GM19328 (cell line): ENCODE measurements at regions not wholly inside any gene's neighbourhood (a gene's known extent, or its start where the extent isn't known, plus 50 kb on each side); places are given as distances from the start of the nearest gene placed in this dataset.
"Not testable (repeated sequence)": the region's sequence is repeated elsewhere in the genome, so short reads cannot be mapped to it uniquely, and the experiment has no call there.

ENCODE experiments used
- ATAC-seq: cut with Tn5 transposase; IDR thresholded peaks from one replicate; pipeline ENCODE4 v1.9.1; 2021; ENCODE audit warnings: mild to moderate bottlenecking, moderate library complexity; ENCODE audit not compliant: unreplicated experiment

DNA sequence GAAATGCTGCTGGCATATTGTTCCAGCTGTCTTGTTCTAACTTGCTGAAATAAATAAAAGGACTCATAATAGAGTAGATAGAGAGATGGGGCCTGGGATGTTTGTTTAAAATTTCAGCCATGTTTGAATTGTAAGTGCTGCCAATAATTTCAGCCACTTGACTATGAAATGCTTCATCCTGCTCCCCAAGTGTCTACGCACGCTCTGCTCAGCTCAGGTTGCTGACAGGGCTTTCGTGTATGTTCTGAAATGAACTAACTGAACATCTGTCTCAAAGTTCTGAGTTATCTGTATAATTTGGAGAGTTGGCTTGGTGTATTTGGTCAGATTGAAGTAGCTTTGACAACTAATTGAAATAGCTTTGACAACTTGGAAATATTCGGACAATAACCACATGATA is 387.8 kb downstream of the BMP2 start:
- no peak for ATAC-seq

DNA sequence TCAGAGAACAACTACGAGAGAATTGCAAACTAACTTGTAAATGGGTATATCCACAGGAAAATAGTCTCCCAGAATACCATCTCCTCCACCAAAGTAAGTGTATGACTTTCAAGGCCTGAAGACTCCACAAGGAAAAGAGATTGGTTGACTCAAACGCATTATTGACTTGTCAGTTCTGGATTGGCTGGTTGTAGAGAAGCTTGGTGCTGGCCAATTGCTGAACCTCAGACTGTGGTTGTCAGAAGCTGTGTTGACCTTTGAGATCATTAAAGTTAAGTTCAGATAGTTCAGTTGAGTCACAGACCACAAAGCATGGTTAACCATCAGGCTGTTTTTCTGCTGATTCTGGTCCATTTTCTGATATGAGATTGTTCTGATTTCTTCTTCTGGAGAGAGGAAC is 388.3 kb downstream of the BMP2 start:
- no peak for ATAC-seq

DNA sequence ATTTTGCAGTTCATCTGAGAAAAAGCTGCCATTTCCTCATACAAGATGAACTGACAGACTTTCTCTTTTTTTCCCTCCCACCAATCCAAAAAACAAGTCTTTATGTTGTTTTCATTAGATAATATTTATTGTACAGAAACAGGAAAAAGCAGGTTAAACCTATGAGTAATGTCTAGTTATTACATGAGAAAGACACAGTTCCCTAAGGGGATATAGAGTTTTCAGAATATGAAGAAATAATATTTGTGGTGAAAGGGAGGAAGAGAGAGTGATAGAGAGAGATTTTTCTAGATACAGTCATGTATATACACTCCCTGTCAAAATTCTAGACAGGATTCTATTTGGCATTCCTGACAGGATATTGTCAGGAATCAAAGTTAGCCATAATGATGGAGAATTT is 392.4 kb downstream of the BMP2 start:
- no peak for ATAC-seq

DNA sequence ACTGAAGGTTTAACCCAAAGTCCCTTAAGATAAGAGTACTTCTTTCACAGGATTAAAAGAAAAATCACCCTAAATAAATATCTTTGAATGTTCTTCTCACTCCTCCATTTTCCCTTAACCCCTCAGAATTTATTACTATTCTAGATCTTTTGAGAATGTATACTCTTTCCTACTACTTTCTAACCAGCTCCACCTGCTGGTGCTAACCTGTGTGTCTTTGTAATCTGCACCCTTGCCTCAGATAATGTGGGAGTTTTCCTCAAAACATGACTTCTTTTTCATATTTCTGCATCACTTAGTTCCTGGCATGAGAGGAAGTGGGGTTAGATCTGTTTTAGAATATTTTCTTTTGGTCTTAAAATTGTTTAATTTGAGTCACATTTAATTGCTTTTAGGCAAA is 394.2 kb downstream of the BMP2 start:
- no peak for ATAC-seq

GRCh38 chr20:7171911-7172310 is 404.4 kb downstream of the BMP2 start:
- ATAC-seq: no peak

- ATAC-seq: no peak
Observed at GRCh38 chr20:7174554-7174953, 407.1 kb downstream of the BMP2 start.

GRCh38 chr20:7175827-7176226 is 408.3 kb downstream of the BMP2 start:
- ATAC-seq: not testable (repeated sequence)

GRCh38 chr20:7178004-7178403 is 410.5 kb downstream of the BMP2 start:
- no peak for ATAC-seq

DNA sequence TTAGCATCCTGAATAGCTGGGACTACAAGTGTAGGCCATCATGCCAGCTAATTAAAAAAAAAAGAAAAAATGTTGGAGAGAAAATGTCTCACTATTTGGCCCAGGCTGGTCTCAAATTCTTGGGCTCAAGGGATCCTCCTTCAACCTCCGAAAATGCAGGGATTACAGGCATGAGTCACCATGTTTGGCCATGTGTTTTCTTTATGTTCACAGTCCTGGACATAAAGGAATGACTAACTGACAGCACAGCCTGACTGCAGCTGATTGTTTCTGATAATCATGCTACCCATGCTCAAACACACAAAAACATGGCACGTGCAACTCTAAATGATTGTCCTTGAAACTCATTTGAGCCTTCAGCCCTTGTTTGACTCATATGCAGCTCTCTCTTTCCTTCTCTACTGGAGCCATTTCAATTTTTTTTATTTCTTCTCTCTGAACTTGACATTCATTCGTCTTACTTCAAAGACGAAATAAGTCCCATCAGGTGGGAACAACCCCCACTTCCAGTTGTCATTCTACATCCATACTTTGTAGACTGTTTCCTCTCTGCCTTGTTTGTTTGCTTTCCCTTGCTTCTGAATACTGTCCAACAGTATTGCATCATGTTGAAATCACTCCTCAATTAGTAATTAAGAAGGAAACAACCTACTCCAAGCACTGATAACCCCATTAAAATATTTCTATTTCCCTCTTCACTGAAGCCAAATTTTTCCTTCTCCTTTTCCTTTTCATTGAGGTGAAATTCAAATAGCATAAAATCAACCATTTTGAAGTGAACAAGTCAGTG is 413.0 kb downstream of the BMP2 start:
- ATAC-seq: no peak

GRCh38 chr20:7189231-7189630 is 421.7 kb downstream of the BMP2 start:
- no peak for ATAC-seq

DNA sequence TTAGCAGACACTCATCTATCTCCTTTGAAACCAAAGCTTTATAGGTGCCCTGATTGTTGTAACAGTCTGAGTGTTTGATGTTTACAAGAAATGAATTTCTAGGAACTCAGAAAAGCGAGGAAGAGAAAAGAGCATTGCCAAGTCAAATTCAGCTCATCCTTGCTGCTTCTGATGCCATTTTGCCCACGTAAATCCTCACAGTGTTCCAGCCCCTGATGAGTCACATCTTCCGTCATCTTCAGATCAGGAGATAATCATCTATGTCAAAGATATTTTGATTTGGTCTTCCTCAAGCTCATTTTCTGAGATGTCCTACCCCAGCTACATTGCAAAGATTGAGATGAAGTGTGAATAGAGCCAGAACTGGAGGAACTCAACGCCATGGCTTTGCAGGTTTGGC is 426.2 kb downstream of the BMP2 start:
- no peak for ATAC-seq

DNA sequence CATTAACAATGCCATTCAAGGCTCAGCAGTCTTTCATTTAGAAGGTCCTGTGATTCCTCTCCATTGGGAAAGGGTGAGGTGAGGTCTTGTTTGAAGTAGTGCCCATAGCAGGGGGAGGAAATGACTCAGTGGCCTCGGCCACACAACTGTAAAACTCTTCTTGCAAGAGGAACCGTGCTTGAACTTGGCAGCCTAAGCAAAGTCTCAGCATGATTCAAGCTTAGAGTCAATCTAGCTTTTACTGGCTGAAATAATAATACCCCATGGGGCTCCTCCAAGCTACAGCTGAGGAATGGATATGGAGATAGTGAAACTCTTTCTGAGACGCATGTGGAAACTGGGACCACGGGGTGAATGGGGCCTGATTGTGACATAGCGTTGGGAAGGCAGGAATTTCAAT is 428.2 kb downstream of the BMP2 start:
- ATAC-seq: no peak

DNA sequence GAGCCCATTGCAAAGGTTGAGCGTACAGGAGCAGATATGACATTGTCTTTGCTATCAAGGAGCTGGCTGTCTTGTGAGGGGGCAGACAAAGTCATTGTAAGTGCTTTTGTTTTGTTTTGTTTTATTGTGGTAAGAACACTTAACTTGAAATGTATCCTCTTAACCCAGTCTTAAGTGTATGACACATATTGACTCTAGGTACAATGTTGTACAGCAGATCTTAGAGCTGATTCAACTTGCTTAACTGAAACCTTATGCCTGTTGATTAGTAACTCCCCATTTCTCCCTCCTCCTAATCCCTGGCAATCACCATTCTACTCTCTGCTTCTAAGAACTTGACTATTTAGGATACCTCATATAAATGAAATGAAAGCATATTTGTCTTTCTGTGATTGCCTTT is 429.0 kb downstream of the BMP2 start:
- ATAC-seq: no peak

DNA sequence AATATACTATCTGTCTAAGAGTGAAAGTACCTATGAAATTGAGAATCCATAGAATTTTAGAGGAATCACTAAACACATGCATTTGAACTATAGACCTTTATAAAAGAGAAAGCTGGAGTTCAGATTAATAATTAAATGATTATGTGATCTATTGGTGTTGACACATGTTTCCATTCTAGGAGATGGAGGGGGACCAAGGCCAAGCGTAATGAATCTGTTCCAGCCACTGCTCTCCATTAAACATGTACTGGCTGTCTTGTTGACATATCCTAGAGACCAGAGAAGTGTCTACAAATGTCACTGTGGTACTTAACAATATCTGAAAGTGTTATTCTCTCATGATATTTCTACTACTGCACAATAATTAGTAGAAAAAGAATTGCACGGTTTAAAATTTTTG is 432.4 kb downstream of the BMP2 start:
- ATAC-seq: no peak

DNA sequence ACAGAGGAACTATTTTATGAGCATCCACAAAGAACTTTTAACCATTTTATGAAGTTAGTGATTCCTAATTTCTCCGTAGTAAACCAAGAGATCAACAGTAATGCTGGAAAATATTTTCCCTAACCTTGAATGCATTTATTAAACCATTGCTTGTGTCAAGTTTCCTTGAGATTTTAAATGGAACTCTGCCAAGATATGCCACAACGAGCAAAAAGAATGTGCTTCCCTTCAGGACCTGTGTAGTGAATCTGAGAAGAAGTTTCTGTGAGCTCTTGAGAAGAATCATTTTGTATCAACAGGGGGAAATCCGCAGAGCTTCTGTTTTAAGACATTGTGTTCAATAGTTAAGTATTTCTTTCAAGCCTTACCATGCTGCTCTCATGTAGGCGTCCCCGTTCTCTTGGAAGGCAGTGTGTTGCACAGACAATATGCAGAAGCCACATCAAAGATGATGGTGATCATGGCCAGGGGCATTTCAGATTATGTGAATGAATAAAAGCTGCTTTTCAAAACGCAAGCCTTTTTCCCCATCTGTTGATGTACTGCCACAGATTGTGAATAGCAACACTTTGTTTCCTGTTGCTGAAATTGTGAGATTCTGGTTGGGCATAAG is 439.8 kb downstream of the BMP2 start:
- no peak for ATAC-seq

GRCh38 chr20:7210910-7211309 is 443.4 kb downstream of the BMP2 start:
- no peak for ATAC-seq

- ATAC-seq: no peak
Observed at GRCh38 chr20:7214081-7214740, 446.7 kb downstream of the BMP2 start.

DNA sequence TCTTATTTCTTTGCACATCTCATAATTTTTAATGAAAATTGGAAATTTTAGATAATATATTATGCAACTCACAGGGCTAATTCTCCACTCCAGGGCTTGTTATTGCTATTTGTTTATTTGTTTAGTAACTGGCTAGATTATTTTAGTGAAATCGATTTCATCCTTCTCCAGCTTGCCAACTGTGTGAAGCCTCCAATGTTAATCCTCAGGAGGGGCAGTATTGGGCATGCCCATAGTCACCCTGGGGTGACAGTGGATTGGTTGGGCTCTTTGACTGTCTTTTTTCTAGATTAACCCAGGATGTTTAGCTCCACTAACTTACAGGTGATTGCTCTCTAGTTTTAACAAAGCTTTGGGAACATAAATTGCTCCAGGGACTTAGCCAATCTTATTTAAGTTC is 450.1 kb downstream of the BMP2 start:
- no peak for ATAC-seq

- ATAC-seq: no peak
Observed at GRCh38 chr20:7220755-7221154, 453.3 kb downstream of the BMP2 start.

DNA sequence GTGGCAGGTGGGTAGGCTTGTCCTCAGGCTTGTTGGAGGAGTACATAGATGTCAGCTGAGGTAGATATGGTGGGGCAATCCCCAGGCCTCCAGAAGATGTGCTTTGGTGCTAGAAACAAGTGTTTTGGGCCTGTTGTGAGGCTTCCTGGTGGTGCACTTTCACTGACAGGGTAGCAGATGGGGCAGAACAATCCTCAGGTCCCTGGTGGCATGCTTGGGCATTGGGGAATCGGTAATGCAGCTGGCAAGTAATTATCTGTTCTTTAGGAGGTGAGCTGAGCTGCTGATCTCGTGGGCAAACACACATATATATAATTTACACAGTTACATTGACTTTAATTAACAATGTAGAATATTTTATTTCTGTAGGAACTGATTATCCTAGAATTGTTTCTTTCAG is 458.7 kb downstream of the BMP2 start:
- ATAC-seq: no peak

DNA sequence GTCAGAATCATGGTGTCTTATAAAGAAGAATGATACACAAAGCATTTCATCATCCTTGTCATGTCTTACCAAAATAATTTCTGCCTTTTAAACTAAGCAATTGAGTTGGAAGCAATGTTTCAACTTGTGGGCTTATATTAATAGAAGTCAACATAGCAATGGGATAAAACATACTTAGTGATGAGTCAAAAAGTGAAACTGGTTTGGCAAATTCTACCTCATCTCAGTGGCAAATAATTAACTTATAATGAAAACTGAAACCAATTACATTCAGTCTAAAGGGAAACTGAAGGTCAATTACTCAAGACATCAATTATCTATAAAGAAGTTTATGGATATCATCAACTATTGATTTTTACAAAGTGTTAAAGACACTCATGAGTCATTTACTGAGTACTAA is 463.8 kb downstream of the BMP2 start:
- no peak for ATAC-seq

GRCh38 chr20:7232796-7233195 is 465.3 kb downstream of the BMP2 start:
- ATAC-seq: no peak
